Cardiac fibroblast (primary cell): ENCODE measurements at regions not wholly inside any gene's neighbourhood (a gene's known extent, or its start where the extent isn't known, plus 50 kb on each side); places are given as distances from the start of the nearest gene placed in this dataset.

Experiments
- DNase-seq, 2 donors: peaks; one replicate each; pipeline versions ENCODE4 v3.0.0 to v3.0.0-alpha.2; 2010; ENCODE audit warnings: low read depth in 2 of 2
- H3K4me3 ChIP-seq, 2 donors: replicated peaks in 1 of 2; 1 replicate in 1 of 2; 2 replicates in 1 of 2; pipeline ENCODE4 v1.5.1; 2011; ENCODE audit warnings: low read depth in 2 of 2, low read length in 2 of 2, mild to moderate bottlenecking in 2 of 2, moderate library complexity in 1 of 2
- CTCF ChIP-seq: IDR thresholded peaks from one replicate; pipeline ENCODE4 v1.5.1; 2011; ENCODE audit warnings: low read depth, mild to moderate bottlenecking, low read length, inconsistent platforms

GRCh38 chr5:156272139-156272538, 54.8 kb upstream of the SGCD start:
- no peak for TF ChIP-seq CTCF

GRCh38 chr5:156273325-156273724, 53.6 kb upstream of the SGCD start:
- no peak for DNase-seq
- H3K4me3 ChIP-seq = no peak overlapping the region
- TF ChIP-seq CTCF = no peak

More at GRCh38 chr5:156272139-156272538, 54.8 kb upstream of the SGCD start:
- no peak for DNase-seq
- H3K4me3 ChIP-seq = no peak overlapping the region

GRCh38 chr5:156274453-156274852, 52.5 kb upstream of the SGCD start:
- DNase-seq = no peak
- H3K4me3 ChIP-seq = no peak overlapping the region
- no peak for TF ChIP-seq CTCF
